HG03103 (cell line): ENCODE measurements at regions not wholly inside any gene's neighbourhood (a gene's known extent, or its start where the extent isn't known, plus 50 kb on each side); places are given as distances from the start of the nearest gene placed in this dataset.
A peak's percentile ranks its signal among the peaks of the same experiment; 100 is the strongest.

Source experiments
- ATAC-seq: cut with Tn5 transposase; IDR thresholded peaks from one replicate; pipeline ENCODE4 v1.9.1; 2021; ENCODE audit warnings: low read depth; ENCODE audit not compliant: unreplicated experiment

DNA sequence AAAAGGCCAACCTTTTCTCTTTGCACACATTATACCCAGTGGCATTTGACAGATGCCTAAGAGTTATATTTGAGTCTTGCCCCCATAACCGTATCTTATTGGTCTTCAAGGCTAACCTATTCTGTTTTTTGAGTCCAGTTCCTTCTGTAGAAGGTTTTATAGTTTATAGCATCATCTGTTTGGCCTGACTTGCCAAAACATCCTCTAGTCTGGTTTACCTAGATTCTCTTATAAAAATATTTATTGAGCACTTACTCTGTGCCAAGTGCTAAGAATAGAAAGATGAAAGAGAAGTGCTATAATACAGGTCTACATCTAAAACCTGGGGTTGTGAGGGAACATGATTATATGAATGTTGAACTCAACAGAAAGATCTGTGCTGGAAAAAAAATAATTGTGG is 55.9 kb upstream of the PIP4K2A start:
- no peak for ATAC-seq

DNA sequence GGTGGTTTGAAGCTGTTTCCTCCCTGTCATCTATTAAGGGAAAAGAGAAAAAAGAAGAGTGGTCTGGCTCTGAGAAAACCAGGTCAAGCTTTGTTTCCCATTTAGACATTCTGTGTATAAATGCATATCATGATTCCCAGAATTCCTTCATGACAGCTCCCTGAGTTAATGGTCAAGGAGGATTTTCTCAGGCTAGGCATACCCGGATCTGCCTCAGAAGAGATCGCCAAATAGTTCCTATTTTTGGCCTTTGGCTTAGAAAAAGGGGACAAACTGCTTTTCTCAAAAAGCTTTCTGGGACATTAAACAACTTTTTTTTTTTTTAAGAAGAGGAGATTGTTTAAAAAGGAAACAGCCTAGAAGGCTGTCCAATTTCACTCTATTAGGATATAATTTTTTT is 53.5 kb upstream of the PIP4K2A start:
- ATAC-seq: no peak

DNA sequence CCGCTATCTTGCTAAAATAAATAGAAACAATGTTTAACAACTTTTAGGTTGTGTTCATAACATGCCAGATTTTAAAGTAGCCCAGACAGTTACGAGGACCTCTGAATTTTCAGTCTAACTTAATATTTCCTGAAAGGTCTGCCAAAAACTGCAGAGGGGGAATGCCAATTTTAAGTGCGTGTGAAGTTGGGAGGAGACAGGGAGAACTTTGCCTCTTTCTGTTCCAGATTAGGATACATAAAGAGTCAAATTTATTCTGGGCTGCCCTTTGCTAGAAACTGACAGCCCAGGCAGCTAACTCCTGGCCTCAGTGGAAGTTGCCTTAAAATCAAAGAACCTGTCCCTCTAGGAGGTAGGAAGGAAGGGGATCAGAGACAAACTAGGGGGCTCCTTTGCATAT is 52.3 kb upstream of the PIP4K2A start:
- ATAC-seq: no peak

DNA sequence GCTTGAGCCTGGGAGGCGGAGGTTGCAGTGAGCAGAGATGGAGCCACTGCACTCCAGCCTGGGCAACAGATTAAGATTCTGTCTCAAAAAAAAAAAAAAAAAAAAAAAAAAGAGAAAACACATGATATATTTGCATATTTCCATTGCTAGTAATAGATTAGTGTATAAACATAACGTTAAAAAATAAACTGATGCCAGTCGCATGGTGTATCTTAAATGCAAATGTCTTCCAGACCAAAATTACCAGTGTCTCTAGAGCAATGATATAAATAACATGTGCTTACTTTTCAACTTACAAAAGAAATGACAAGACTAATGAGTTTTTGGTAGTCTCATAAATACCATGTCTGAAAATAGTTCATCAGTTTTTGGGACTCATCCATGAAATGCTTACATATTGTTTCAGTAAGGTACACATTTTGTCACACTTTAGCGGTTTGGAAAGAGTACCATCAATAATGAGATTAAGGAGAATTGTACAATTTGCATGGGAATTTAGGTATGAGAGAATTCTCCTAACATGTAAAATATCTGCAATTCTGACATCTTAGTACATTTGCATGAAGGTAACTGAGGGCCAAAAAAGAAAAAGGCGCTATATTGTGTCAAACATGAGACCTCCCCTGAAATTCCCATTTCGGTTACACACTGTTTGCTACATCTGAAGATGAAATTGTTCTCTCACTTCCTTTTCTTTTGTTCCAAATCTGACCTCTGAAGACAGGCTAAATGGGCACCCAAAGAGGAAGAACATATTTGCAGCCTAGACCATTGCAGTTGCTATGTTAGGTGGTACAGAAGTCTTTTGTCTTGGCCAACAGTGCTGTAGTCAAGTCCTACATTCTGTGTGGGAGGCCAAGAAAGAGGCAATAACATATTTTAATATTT is 51.5 kb upstream of the PIP4K2A start:
- peak; percentile 79 for ATAC-seq

DNA sequence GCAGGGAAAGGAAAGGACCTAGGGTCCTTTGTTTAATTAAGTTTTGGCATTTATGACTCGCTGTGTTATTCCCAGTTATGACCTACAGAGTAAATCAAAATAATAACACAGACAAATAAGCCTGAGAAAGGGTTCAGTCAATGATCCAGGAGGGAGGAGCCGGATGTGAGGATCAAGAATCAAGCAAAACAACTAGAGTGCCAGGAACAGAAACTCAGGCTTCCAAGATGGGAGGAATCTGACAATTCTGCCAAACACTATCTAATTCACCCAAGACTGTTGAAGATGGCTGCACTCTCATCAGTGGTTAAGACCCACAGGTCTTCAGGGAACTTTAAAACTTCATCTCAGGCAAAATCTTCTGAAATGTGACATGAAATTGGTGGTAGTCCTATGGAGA is 50.3 kb upstream of the PIP4K2A start:
- no peak for ATAC-seq
